ENCODE measurements at regions not wholly inside any gene's neighbourhood (a gene's known extent, or its start where the extent isn't known, plus 50 kb on each side); places are given as distances from the start of the nearest gene placed in this dataset.
"Not testable (repeated sequence)": the region's sequence is repeated elsewhere in the genome, so short reads cannot be mapped to it uniquely, and the experiment has no call there.

DNA sequence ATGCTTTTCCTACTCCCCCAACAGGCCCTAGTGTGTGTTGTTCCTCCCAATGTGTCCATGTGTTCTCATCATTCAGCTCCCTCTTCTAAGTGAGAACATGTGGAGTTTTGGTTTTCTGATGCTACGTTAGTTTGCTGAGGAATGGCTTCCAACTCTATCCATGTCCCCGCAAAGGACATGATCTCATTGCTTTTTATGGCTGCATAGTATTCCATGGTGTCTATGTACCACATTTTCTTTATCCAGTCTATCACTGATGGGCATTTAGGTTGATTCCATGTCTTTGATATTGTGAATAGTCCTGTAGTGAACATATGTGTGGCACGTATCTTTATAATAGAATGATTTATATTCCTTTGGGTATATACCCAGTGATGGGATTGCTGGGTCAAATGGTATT, 72.5 kb upstream of the CCNY start:
- H3K4me3 Mint-ChIP-seq; H3K27ac Mint-ChIP-seq; H3K36me3 Mint-ChIP-seq (ENCODE audit: low read depth); H3K27me3 Mint-ChIP-seq; ATAC-seq; H3K9me3 Mint-ChIP-seq; H3K4me1 Mint-ChIP-seq; DNase-seq: not testable (repeated sequence)

DNA sequence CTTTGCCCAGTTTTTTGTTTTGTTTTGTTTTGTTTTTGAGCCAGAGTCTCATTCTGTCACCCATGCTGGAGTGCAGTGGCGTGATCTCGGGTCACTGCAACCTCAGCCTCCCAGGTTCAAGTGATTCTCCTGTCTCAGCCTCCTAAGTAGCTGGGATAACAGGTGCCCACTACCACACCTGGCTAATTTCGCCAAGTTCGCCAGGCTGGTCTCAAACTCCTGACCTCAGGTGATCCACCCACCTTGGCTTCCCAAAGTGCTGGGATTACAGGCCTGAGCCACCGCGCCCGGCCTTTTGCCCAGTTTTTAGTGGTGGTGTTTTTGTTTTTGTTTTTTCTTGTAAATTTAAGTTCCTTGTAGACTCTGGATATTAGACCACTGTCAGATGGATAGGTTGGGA, 71.7 kb upstream of the CCNY start:
- peaks cover 12% of the 10 kb centered on the region for H3K4me1 Mint-ChIP-seq
- H3K27ac Mint-ChIP-seq; H3K4me3 Mint-ChIP-seq; H3K36me3 Mint-ChIP-seq (ENCODE audit: low read depth); H3K27me3 Mint-ChIP-seq; DNase-seq; ATAC-seq; H3K9me3 Mint-ChIP-seq: not testable (repeated sequence)

DNA sequence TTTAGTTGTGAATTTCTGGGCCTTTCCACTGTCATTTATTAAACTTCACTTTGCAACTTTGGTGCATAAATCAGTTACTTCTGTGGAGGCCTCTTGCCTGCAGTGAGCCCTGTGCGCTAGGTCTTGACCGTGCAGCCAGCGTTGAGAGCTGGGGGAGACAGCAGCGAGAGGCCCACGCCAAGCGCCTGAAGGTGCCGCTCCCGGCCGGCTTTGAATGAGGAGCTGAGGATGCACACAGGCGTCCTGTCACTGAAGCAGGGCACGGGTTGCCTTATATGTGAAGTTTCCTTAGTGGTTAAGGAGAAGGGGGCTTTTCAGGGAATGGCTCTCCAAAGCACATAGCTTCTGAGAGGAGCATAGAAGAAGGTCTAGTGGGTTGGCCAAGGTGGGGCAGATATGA, 70.9 kb upstream of the CCNY start:
- Mint-ChIP-seq H3K9me3 (peaks cover 3% of the 10 kb centered on the region), H3K27me3 (no peaks in the 10 kb centered on the region), H3K36me3 (ENCODE audit: low read depth) (no peaks in the 10 kb centered on the region), H3K4me3 (no peak overlapping the region), H3K4me1 (peaks cover 15% of the 10 kb centered on the region), H3K27ac (no peak overlapping the region)
- ATAC-seq (no peak), DNase-seq (no peak)

- no peak for DNase-seq
- H3K9me3 Mint-ChIP-seq = peaks cover 7% of the 10 kb centered on the region
- ATAC-seq = peak; percentile 23
- H3K27me3 Mint-ChIP-seq = peaks cover under 1% of the 10 kb centered on the region
- H3K4me3 Mint-ChIP-seq = no peak overlapping the region
- peaks cover 24% of the 10 kb centered on the region for H3K4me1 Mint-ChIP-seq
- H3K36me3 Mint-ChIP-seq (ENCODE audit: low read depth) = no peaks in the 10 kb centered on the region
- no peak overlapping the region for H3K27ac Mint-ChIP-seq
Observed at GRCh38 chr10:35268323-35268722, 68.0 kb upstream of the CCNY start.

DNA sequence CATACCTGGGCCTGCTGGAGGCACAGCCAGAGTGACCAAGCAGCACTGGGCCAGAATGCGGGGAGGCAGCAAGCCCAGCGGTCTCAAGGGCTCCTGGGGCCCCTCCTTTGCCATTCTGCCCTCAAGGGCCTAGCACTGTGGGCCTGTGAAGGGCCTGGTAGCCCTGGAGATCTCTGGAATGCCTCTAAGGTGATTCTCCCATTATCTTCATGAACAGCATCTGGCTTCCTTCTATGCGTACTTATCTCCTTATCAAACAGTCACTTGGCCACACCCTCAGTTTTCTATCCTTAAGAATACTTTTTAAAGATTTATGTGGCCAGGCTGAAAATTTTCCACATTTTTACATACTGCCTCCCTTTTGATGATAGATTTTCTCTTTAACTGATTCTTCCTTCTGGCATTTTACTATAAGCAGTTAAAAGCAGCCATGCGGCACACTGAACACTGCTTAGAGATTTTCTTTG, 67.5 kb upstream of the CCNY start:
- Mint-ChIP-seq H3K9me3 (peaks cover 5% of the 10 kb centered on the region), H3K4me3 (no peak overlapping the region), H3K36me3 (ENCODE audit: low read depth) (no peaks in the 10 kb centered on the region), H3K27ac (peak overlapping the region; percentile 40), H3K27me3 (peaks cover 2% of the 10 kb centered on the region), H3K4me1 (peaks cover 24% of the 10 kb centered on the region)
- ATAC-seq (no peak), DNase-seq (no peak)

- H3K4me1 Mint-ChIP-seq = peaks cover 24% of the 10 kb centered on the region
- no peaks in the 10 kb centered on the region for H3K36me3 Mint-ChIP-seq (ENCODE audit: low read depth)
- DNase-seq (no peak), ATAC-seq (peak; percentile 63)
- H3K27ac Mint-ChIP-seq = peak overlapping the region; percentile 20
- H3K9me3 Mint-ChIP-seq = peaks cover 4% of the 10 kb centered on the region
- H3K27me3 Mint-ChIP-seq = peaks cover 2% of the 10 kb centered on the region
- no peak overlapping the region for H3K4me3 Mint-ChIP-seq
Observed at GRCh38 chr10:35270100-35270499, 66.2 kb upstream of the CCNY start.

DNA sequence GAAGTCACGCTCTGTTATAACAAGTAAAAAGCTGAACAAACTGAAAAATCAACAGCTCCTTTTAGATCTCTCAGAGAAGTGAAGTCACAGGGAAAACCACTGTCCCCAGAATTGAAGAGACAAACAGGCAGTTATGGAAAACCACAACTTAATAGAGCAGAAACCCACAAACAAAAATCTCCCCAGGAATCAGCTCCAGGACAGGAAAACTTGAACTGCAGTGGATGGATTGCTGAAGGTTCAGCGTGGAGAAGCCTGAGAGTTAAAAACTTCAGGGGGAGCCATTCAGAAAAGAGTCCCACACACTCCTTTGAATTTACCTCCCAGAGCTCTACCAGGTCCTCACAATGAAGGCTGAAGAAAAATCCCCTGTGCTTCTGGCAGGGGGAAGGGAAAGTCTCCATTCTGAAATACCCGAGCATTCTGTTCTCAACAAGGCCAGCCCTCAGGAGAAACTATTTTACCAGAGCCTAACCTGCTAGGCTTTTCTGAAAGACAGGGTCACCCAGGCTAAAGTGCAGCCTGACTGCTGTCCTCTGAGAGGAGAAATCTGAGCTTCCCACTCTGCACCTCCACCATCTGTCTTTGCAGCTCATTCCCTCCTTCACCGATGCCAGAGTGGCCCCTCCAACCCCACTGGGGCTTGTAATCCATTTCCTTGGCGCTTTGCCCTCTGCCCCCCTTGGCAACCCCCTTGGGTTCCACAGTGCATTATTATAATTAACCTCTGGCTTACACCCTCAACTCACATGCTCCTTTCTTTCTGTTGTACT, 65.0 kb upstream of the CCNY start:
- peaks cover 4% of the 10 kb centered on the region for H3K9me3 Mint-ChIP-seq
- H3K4me1 Mint-ChIP-seq = peaks cover 24% of the 10 kb centered on the region
- H3K27me3 Mint-ChIP-seq = peaks cover 2% of the 10 kb centered on the region
- H3K36me3 Mint-ChIP-seq (ENCODE audit: low read depth) = no peaks in the 10 kb centered on the region
- DNase-seq (no peak), ATAC-seq (no peak)
- no peak overlapping the region for H3K4me3 Mint-ChIP-seq
- no peak overlapping the region for H3K27ac Mint-ChIP-seq

GRCh38 chr10:35271859-35272165, 64.5 kb upstream of the CCNY start:
- not testable (repeated sequence) for H3K9me3 Mint-ChIP-seq; H3K27ac Mint-ChIP-seq; H3K27me3 Mint-ChIP-seq; ATAC-seq; H3K36me3 Mint-ChIP-seq (ENCODE audit: low read depth); H3K4me3 Mint-ChIP-seq; DNase-seq
- peaks cover 24% of the 10 kb centered on the region for H3K4me1 Mint-ChIP-seq

GRCh38 chr10:35272401-35272800, 63.9 kb upstream of the CCNY start:
- H3K4me1 Mint-ChIP-seq = peaks cover 24% of the 10 kb centered on the region
- not testable (repeated sequence) for ATAC-seq; H3K36me3 Mint-ChIP-seq (ENCODE audit: low read depth); H3K4me3 Mint-ChIP-seq; DNase-seq; H3K9me3 Mint-ChIP-seq; H3K27ac Mint-ChIP-seq; H3K27me3 Mint-ChIP-seq

- not testable (repeated sequence) for DNase-seq; H3K27ac Mint-ChIP-seq; H3K27me3 Mint-ChIP-seq; H3K4me3 Mint-ChIP-seq; H3K9me3 Mint-ChIP-seq; H3K36me3 Mint-ChIP-seq (ENCODE audit: low read depth); ATAC-seq
- H3K4me1 Mint-ChIP-seq = peaks cover 22% of the 10 kb centered on the region
Observed at GRCh38 chr10:35273994-35274393, 62.3 kb upstream of the CCNY start.

DNA sequence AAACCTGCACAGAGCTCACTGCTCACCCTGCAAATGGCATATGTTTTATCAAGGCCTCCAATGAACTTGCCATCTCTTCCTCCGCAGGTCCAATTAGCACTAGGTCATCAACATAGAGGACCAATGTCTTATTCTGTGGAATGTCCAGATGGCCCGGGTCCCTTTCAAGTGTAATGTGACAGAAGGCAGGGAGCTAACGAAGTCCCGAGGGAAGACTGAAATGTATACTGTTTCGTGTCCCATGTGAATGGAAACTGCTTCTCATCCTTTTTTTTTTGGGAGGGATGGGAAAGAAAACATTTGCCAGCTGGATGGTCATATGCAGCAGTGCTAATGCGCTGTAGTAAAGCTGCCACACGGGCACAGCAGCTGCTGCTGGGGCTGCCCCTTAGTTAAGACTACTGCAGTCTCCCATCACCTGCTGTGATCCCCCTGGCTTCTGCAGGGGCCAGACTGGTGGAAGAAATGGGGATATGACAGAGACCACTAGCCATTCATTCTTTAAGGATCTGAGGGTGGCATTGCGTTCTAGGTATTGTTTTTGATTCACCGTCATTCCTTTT, 61.7 kb upstream of the CCNY start:
- H3K9me3 Mint-ChIP-seq = peaks cover 4% of the 10 kb centered on the region
- H3K27ac Mint-ChIP-seq = no peak overlapping the region
- H3K4me3 Mint-ChIP-seq = no peak overlapping the region
- H3K27me3 Mint-ChIP-seq = peaks cover 2% of the 10 kb centered on the region
- peaks cover 18% of the 10 kb centered on the region for H3K4me1 Mint-ChIP-seq
- no peak for ATAC-seq
- H3K36me3 Mint-ChIP-seq (ENCODE audit: low read depth) = no peaks in the 10 kb centered on the region
- DNase-seq = no peak

DNA sequence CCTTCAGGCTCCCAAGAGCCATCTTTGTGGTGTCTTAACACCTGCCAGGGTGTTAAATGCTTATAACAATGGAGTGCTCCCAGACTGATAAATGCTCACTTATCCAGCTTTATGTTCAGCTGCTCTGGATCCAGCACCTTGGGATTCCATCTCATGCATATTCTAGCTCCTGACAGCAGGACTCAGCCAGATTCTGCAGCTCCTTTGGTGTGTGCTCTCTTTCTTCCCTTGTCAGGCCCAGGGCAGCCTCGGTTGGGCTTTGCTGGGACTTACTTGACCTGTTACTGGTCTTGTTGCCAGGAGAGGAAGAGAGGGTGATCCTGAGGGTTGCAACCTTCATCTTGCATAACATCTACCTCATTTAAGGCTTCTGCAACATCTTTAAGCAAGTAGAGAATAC, 59.4 kb upstream of the CCNY start:
- H3K9me3 Mint-ChIP-seq = peaks cover 13% of the 10 kb centered on the region
- H3K4me3 Mint-ChIP-seq = no peak overlapping the region
- peaks cover 2% of the 10 kb centered on the region for H3K27me3 Mint-ChIP-seq
- no peak overlapping the region for H3K27ac Mint-ChIP-seq
- DNase-seq (no peak), ATAC-seq (no peak)
- H3K36me3 Mint-ChIP-seq (ENCODE audit: low read depth) = no peaks in the 10 kb centered on the region
- peaks cover 4% of the 10 kb centered on the region for H3K4me1 Mint-ChIP-seq

GRCh38 chr10:35280246-35280645, 56.1 kb upstream of the CCNY start:
- not testable (repeated sequence) for H3K4me1 Mint-ChIP-seq; ATAC-seq; H3K9me3 Mint-ChIP-seq; DNase-seq; H3K36me3 Mint-ChIP-seq (ENCODE audit: low read depth); H3K4me3 Mint-ChIP-seq; H3K27ac Mint-ChIP-seq; H3K27me3 Mint-ChIP-seq
